C4-2B (cell line): ENCODE measurements at regions not wholly inside any gene's neighbourhood (a gene's known extent, or its start where the extent isn't known, plus 50 kb on each side); places are given as distances from the start of the nearest gene placed in this dataset.

Experiments
- ZFX ChIP-seq: fragments of 450-650 bp; IDR thresholded peaks from 2 replicates; pipeline ENCODE4 v1.6.1; 2017
- TF ChIP-seq, protein P1 (sequence below): fragments of 450-650 bp; conservative IDR thresholded peaks from 2 replicates; pipeline ENCODE4 v1.5.1; 2017; ENCODE audit warnings: mild to moderate bottlenecking

DNA sequence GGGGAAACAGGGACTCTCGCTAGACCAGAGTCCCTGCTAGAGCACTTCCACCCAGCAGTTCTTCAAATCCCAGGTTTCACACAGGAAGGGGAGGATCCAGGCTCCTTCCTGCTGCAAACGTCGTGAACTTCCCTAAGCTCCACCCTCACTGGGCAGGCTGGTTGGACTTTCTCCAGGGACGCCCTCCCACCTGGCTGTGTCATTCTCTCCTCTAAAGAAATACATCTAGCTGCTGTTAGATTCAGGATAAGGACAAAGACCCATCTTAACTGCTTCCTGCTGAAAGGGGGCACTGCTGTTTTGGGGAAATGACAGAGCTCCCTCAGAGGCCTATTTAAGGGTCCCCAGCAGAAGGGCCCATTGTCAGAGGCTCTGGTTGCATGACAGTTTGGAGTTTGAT, 230.7 kb downstream of the SEMA6A start:
- TF ChIP-seq, protein P1, sequence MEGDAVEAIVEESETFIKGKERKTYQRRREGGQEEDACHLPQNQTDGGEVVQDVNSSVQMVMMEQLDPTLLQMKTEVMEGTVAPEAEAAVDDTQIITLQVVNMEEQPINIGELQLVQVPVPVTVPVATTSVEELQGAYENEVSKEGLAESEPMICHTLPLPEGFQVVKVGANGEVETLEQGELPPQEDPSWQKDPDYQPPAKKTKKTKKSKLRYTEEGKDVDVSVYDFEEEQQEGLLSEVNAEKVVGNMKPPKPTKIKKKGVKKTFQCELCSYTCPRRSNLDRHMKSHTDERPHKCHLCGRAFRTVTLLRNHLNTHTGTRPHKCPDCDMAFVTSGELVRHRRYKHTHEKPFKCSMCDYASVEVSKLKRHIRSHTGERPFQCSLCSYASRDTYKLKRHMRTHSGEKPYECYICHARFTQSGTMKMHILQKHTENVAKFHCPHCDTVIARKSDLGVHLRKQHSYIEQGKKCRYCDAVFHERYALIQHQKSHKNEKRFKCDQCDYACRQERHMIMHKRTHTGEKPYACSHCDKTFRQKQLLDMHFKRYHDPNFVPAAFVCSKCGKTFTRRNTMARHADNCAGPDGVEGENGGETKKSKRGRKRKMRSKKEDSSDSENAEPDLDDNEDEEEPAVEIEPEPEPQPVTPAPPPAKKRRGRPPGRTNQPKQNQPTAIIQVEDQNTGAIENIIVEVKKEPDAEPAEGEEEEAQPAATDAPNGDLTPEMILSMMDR, result no peak
- no peak for TF ChIP-seq ZFX
